Ovary (tissue), 3 donors: ENCODE measurements at regions not wholly inside any gene's neighbourhood (a gene's known extent, or its start where the extent isn't known, plus 50 kb on each side); places are given as distances from the start of the nearest gene placed in this dataset.

ENCODE experiments used
- EP300 ChIP-seq: sonication (generic); formaldehyde crosslinking; IDR thresholded peaks from one replicate; pipeline ENCODE4 v1.6.1; 2017; ENCODE audit warnings: antibody characterized with exemption
- TF ChIP-seq, protein P1 (sequence below), 3 donors: fragments of 450-650 bp in 2 of 3; fragments of 200-600 bp in 1 of 3; IDR thresholded peaks; one replicate each; pipeline versions ENCODE4 v1.5.1 to v1.8.0; 2016 to 2022; ENCODE audit warnings: antibody characterized with exemption in 3 of 3, mild to moderate bottlenecking in 1 of 3
- donor health status: DM: no; HTN: no; CAD: no.

DNA sequence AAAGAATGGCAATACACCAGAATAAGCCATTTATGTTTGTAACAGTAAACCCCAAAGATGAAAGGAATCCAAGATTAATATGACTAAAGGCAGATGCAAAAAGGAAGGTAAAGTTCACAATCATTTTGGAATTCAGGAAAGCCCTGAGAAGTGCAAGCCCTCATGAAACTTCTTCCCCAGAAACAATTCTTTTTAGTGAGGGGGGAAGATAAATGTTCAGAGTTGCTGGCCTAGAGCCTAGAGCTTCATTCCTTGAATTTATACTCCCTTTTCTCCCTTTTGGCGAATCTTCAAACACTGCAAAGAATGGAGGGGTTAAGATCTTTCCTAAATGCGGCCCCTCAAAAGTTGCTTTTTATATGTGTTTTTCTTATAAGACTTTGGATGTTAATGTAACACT lies 368.8 kb downstream of the MEIS1 start:
- TF ChIP-seq, protein P1, sequence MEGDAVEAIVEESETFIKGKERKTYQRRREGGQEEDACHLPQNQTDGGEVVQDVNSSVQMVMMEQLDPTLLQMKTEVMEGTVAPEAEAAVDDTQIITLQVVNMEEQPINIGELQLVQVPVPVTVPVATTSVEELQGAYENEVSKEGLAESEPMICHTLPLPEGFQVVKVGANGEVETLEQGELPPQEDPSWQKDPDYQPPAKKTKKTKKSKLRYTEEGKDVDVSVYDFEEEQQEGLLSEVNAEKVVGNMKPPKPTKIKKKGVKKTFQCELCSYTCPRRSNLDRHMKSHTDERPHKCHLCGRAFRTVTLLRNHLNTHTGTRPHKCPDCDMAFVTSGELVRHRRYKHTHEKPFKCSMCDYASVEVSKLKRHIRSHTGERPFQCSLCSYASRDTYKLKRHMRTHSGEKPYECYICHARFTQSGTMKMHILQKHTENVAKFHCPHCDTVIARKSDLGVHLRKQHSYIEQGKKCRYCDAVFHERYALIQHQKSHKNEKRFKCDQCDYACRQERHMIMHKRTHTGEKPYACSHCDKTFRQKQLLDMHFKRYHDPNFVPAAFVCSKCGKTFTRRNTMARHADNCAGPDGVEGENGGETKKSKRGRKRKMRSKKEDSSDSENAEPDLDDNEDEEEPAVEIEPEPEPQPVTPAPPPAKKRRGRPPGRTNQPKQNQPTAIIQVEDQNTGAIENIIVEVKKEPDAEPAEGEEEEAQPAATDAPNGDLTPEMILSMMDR (IDR thresholded peaks at IDR 0.05): no peak
- TF ChIP-seq EP300: no peak
